Eye (tissue), 1 donor: ENCODE measurements at regions not wholly inside any gene's neighbourhood (a gene's known extent, or its start where the extent isn't known, plus 50 kb on each side); places are given as distances from the start of the nearest gene placed in this dataset.

Experiments
- DNase-seq: peaks from one replicate; pipeline ENCODE4 v3.0.0-alpha.2; 2015

- DNase-seq: no peak
Observed at GRCh38 chr6:8275667-8276066, 159.7 kb downstream of the SLC35B3 start.

- DNase-seq: no peak
Observed at GRCh38 chr6:8274226-8274625, 161.1 kb downstream of the SLC35B3 start.

DNA sequence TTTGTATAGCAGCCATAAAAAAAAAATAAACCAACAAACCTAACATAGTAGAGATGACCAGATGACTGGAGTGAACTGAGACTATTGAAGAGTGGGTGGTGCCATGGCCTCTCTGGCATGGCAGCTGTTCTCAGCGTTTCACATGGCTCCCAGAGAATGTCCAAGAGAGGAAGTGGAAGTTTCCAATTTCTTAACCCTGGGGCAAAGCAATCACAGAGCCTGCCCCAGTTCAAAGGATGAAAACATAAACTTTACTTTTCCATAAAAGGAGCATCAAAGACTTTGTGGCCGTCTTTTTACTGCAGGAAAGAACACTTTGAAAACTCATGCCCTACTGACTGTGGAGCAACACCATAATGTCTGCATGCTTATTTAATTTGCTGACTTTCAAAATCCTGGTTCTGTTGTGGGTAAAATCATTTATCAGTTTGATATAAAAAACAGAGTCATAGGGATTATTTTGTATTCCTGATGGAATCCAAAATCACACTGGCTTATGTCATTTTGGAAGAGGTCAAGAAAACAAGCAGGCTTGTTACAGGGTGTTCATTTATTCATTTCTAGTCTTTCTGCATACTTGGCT is 165.4 kb downstream of the SLC35B3 start:
- DNase-seq: no peak

GRCh38 chr6:8269094-8269493 is 166.3 kb downstream of the SLC35B3 start:
- no peak for DNase-seq

DNA sequence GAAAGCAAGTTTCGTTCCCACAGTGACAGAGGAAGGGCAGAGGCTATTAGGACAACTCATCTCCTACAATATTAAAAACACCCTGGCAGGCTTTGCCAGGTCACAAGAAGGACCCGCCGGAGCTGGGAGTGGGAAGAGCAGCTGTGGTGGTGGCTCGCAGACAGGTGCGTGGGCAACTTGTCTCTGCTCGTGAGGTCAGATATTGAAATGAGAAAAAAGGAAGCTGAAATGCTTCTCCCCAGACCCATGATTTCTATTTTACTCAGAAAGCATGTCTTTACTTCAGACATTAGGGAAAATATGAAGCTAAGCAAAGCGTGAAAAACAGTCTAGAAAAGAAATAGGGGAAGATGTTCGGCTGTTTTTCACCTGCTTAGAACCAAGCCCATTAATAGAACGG is 166.3 kb upstream of the EEF1E1 start:
- no peak for DNase-seq

DNA sequence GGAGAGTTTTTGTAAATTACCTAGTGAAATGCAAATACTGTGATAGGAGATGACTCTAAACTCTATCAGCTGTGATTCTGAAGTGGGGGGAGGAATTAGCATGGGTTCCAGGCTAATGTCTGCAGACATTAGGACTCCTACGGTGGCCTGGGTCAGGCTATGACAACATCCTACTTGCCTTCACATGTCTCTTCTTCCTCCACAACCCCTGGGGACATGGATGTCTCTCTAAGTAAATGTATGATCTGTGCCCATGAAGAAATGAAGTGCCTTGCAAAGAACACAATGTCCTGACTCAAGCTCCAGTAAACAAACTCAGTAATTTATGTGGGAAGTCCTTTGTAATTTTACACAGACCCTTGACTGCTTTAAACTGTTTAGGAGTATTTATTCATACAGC is 165.8 kb upstream of the EEF1E1 start:
- no peak for DNase-seq

- no peak for DNase-seq
Observed at GRCh38 chr6:8260610-8261009, 158.3 kb upstream of the EEF1E1 start.

DNA sequence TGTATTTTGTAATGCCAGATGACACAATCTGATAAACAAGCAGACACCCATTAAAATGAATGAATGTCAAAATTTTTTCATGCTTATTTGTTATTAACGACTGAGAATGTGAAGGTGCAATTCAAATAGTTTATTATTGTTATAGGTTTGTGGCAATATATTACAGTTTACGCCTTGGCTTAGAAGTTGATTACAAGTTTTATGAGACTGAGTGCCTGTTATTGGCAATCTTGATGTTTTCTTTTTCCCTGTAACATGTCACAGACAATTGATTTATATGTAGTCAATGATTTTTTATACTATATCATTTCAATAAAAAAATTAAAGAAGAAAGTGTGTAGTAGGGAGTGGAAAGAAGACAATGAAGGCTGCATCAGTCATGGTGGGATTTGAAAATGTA is 144.1 kb upstream of the EEF1E1 start:
- no peak for DNase-seq

- no peak for DNase-seq
Observed at GRCh38 chr6:8245726-8246125, 143.4 kb upstream of the EEF1E1 start.

DNA sequence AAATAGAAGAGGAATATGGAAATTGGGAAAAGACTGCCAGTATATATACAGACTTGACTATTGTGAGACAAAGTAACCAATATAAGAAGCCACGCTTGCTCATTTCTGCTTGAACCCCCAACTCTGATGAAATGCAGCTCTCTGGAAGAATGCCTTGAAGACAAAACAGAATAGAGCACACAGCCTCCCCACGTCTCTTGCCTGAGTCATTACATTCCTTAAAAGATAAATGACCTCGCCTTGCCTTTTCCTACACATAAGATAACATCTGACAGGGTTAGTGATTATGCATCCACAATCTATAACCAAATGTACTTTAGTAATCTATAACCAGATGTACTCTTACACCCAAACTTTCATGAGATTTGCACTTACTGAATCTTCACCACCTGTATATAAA is 141.1 kb upstream of the EEF1E1 start:
- peak; percentile 8 for DNase-seq

GRCh38 chr6:8242885-8243284 is 140.5 kb upstream of the EEF1E1 start:
- no peak for DNase-seq

GRCh38 chr6:8240301-8240700 is 138.0 kb upstream of the EEF1E1 start:
- DNase-seq: no peak

DNA sequence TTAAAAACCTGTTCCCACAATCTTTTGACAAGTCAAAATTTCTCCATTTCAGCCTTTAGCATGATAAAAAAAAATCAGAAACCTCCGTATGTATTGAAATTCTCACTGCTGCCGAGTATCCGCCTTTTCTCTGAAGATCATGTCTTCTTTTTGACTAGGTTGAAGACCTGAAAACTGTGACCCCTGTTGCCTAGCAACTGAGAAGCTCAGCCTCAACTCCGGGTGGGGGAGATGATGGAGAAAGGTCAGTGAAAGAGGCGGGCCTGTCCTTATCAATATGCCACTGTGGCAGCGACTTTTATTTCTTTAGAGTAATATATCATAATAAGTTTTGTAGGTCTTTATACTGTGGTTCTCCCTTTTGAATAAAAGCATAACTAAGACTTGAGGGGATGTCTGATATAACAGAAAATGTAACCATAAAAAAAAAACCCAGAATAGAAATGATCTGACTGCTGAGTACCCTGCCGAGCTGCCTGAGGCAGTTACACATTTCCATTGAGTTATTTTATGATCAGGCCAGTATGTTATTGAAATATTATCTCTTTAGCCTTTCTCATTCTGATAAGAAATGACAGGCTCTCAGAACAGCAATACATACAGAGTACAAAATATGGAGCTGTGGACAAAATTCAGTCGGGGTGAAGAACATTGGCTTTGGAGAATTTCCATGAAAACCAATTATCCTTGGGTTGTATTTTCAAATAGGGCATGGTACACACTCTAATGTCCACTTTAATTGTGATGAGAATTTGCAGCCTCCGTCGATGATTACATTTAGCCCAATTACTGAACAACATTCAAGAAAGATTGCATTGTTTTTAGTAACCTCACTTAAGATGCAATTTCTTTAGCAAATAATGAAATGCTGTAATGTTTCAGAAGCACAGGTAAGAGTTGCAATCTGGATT is 136.7 kb upstream of the EEF1E1 start:
- DNase-seq: peak; percentile 75

DNA sequence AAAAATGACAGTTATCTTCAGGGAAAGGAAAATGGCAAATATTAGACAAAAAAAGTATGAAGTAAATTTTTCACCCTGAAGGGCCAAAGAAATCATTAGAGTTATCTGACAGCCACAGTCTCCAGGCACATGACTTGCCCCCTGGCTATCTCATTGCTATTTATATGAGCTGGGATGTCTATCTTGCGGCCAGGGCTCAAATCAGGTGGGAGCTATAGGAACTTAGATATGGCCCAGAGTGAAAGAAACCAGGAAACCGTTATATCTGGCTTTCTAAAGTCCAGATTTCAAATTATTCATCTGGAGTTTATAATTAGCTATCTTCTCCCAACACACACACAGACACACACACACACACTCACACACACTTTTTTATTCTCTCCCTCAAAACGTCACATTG is 135.3 kb upstream of the EEF1E1 start:
- DNase-seq: no peak

DNA sequence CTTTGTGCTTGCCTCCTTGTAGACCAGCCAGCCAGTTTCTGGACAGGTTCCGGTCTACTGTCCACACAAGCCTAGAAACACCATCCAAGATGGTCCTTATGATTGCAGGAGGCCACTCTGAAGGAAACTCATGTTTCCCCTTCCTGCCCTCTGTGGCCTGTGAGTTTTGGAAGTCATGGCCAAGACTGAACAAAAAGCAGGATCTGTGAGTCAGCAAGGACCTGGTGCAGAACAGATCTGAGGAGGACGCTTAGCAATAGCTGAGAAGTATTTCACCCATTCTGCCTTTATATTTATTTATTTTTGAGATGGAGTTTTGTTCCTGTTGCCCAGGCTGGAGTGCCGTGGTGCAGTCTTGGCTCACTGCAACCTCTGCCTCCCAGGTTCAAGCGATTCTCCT is 134.6 kb upstream of the EEF1E1 start:
- no peak for DNase-seq

DNA sequence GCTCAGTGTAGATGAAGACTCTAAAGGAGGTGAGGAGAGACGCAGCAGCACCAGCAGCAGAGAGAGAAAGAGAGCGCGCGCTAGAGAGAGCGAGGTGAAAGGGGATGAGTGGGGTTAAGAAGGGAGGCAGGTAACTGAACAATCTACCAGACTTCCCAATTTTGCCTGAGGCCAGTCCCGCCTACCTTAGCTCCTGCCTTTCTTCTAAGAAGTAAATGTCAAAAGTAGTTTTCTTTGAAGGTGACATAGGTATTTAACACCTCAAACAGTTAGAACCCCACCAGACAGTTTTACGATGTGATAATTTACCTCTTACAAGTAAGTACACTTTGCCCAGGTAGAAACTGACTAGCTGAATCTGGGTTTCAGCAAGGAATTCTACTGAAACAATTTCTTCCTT is 132.0 kb upstream of the EEF1E1 start:
- DNase-seq: no peak

DNA sequence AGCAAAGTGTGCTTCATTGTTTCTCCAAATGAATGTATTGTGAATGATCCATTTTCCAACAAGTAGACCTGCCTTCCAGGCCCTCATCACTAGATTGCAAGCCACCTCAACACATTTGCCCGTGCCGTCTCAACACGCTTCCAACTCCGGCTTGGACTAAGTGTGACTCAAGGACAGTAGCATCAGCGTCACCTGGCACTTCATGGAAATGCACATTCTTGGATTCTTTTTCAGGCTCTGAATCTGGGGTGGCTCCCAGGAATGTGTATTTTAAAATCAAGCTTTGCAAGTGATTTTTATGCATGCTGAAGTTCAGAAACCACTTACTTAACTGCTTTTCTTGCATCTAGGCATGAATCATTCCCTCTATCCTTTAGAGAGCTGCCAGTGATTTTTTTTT is 129.6 kb upstream of the EEF1E1 start:
- DNase-seq: no peak

DNA sequence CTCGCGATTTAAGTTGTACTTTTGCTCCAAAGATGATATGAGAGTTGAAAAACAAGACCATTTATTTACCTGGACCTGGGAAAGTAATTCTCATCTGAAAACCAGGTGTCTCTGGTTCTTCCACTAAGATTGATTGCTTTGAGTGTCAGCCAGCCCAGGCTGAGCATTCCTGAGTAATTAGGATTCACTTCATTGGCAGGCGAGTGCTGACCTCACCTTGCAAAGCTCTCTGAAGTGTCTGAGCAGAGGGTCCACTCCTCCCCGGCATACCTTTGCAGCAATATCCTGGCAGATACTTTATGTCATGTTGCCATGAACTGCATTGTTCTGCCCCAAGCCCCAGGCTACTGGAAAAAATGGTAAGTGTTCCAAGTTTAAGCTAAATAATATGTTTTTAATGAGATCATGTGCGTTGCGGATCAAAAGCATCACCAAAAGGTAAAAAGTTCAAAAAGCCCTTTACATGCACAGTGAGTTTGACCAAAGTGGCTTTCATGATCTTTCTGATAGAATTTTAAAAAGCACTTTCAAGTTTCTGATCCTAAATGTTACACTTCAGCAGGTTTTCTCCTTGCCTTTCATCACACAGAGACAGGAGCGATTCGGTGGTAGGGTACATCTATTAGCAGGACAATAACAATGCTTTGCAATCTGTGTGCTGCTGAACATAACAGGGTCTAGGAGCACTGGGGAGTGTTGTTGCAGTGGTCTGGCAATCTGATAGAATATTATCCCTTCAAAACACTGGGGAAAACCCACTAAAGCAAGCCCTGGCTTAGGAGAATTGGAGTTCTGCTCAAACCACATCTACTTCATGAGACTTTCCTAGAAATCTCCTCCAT is 127.8 kb upstream of the EEF1E1 start:
- DNase-seq: no peak

DNA sequence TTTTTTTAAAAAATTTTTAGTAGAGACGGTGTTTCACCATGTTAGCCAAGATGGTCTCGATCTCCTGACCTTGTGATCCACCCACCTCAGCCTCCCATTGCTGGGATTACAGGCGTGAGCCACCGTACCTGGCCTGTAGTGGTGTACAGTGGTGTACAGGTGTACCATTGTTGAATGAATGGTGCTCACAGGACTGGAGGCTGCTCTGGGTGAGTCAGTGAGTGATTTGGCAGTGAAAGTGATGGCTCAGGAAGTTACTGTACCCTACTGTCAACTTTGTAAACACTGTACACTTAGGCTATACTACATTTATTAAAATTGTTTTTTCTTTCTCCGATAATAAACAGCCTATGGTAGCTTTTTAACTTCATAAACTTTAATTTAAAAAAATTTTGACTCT is 122.8 kb upstream of the EEF1E1 start:
- no peak for DNase-seq

DNA sequence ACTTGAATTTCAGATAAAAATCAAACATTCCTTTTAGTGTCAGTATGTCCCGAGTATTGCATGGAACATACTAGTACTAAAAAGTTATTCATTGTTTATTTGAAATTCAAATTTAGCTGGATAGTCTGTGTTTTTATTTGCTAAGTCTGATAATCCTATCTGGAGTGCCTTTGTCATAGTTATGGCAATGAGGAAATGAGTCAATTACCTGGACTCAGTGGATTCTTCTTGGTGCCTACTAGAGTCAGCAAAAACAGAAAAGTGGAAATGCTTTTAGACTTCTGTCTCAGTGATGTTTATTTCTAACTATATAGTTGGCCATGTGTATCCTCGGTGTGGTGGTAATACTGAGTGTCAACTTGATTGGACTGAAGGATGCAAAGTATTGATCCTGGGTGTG is 121.3 kb upstream of the EEF1E1 start:
- no peak for DNase-seq

DNA sequence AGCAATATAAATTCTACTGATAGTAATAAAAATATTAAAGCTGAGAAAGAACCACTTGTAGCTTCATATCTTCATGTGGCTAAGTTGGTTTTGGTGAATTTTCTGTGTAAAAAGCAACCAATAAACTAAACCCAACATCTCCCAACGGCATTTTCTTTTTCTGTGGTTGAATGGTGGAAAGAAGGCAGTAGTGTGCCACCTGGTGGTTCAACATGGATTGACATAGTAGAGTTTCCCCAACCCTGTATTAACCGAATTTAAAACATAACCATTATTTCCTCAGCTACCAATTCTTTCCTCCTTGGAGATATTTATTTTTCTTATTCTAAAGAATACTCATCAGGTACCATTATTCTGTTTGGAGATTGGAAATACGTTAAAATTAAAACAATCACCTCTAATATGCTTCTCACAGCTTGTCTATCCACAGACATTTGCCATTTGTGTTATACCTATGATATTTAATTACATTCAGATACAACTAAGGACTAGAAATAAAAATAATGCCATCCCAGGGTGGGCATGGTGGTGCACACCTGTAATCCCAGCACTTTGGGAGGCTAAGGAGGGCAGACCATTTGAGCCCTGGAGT is 117.1 kb upstream of the EEF1E1 start:
- peak; percentile 83 for DNase-seq

- DNase-seq: no peak
Observed at GRCh38 chr6:8218861-8219260, 116.5 kb upstream of the EEF1E1 start.

DNA sequence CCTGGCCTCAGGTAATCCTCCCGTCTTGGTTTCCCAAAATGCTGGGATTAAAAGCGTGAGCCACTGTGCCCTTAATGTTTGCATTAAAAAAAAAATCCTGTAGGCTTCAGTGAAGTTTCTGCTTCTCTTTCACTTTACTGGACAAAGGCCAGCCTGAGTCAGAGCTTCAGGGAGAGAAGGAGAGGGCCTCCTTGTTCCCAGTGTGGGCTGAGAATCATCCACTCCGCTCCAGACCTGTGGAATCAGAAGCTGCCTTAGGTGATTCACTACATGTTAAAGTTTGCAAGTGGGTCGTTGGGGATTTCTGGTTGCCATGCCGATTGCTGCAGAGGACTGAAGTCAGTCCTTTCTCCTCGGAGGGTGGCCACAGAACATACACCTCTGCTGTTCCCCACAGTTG is 113.3 kb upstream of the EEF1E1 start:
- DNase-seq: no peak
